Activated CD4-positive, alpha-beta T cell treated with anti-CD3 and anti-CD28 coated beads, Interleukin-2, amount 50 U/mL, for 16 hours (primary cell): ENCODE measurements at regions not wholly inside any gene's neighbourhood (a gene's known extent, or its start where the extent isn't known, plus 50 kb on each side); places are given as distances from the start of the nearest gene placed in this dataset.

Experiments
- DNase-seq: peaks from one replicate; pipeline ENCODE4 v3.0.0-alpha.2; 2020

DNA sequence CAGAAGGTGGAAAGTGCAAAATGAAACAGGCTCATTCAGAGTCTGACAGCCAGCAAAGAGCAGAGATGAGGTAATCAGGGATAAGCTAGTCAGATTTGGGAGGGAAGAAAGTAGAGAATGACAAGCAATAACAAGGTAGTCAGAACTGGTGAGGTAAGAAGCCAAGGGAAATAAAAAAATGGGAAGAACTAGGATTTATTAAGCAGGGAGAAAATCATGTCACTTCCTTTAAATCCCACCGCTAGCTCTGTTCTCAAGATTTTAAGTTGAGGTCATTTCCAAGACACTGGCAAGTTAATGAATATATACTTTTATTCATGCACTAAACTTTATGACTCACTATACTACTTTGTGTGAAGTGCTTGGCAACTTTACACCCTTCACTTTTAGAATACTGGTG is 1106.8 kb downstream of the IGSF11 start:
- no peak for DNase-seq

DNA sequence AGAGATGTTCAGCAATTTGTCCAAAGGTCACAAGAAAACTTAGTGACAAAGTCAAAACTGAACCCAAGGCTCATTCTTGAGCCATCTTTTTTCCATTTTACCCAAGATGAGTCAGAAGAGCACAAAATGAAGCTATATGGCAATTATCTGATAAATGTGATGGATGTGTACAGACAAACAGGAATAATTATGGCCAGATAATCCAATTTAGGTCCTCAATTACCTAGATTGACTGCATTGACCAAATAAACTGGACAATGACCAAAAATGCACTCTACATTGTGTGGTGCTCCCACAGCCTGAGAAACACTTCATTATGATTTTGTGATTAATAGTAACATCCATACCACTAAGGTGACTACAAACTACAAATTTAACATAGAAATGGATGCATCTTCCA is 1105.8 kb downstream of the IGSF11 start:
- no peak for DNase-seq

DNA sequence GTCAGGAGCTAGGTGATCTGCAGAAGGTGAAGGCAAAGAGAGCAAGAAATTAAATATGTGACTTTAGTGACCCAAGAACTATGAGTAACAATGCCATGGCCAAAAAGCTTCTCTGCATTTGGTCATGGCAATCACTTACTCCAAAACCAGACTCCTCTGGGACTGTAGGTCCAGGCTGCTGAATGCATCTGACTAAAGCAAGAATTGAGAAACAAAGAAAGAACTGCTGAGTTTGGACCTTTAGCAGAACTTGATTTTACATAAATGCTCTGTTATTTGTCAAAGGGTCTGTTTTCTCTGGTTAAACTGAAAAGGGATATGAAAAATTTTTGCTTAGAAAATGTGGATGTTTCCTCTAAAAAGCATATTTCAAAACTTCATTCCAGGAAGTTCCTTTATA is 1102.2 kb downstream of the IGSF11 start:
- DNase-seq, result no peak

GRCh38 chr3:117936159-117936558 is 1098.5 kb downstream of the IGSF11 start:
- DNase-seq, result no peak

GRCh38 chr3:117938974-117939373 is 1095.7 kb downstream of the IGSF11 start:
- no peak for DNase-seq

DNA sequence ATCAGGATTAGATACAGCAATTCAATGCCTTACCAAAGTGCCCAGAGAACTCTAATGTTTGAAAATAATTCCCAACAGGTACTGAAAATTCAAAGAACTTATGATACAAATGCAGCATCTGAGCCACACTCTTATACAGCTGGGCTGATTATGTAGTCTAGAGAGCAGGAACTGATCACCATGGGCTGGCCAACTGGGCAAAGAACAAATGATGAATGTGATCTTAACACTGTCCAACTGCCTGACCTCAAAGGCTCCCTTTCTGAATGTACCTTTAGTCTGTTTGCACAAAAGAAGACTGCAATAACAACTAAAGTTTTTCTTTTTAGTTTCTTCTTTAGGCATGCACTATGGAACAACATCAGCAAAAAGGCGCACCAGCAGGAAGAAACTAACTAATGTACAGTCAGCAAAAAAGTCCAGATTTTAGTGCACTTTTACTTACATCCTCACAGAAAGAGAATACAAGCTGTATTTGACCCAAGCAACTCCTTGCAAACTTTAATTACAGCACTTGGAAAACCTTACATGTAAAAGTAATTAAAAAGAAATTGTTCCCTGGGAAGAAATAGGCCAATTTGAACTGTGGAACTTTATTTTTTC is 1095.1 kb downstream of the IGSF11 start:
- DNase-seq, result no peak

- no peak for DNase-seq
These were observed 1093.6 kb downstream of the IGSF11 start for GRCh38 chr3:117941015-117941414.

DNA sequence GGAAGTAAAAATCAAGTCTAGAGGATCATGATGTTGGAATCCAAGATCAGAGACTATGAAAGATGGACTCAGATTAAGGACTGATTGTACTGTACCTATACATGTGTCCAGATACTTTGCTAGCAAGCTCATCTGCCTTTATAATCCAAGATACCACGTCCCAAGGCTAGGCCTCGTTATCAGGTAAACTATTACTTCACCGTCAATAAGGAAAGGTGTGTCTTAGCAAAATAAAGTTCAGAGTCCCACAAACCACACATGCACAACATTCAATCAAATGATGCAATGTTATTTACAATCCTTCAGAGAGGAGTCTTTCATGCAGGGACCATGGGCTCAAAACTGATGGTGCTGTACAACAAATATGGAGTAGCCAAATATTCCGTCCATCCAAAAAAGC is 1092.9 kb downstream of the IGSF11 start:
- no peak for DNase-seq

- no peak for DNase-seq
These were observed 1080.5 kb downstream of the IGSF11 start for GRCh38 chr3:117954131-117954530.

GRCh38 chr3:117955196-117955595 is 1079.5 kb downstream of the IGSF11 start:
- DNase-seq, result no peak

GRCh38 chr3:117958027-117958426 is 1076.6 kb downstream of the IGSF11 start:
- DNase-seq, result no peak

- DNase-seq, result no peak
These were observed 1071.9 kb downstream of the IGSF11 start for GRCh38 chr3:117962750-117963149.

- no peak for DNase-seq
These were observed 1070.8 kb downstream of the IGSF11 start for GRCh38 chr3:117963858-117964257.

DNA sequence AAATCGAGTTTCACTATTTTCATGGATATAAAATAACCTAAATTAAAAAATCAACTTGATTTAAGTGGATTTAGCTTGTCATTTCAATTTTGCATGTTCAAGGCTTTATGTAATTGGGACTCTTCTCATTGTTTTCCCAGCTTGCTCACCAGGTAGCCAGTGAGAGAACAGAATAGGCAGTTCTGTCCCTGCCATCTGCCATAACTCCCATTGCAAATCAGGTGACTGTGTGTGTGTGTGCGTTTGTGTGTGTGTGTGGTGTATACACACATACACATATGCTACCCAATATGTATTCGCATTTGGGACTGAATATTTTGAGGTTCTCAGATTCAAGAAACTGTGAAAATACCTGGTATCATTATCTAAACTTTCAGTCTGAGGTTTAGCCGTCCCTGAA is 1069.8 kb downstream of the IGSF11 start:
- DNase-seq, result no peak

- DNase-seq, result no peak
These were observed 1057.0 kb downstream of the IGSF11 start for GRCh38 chr3:117977504-117978228.

DNA sequence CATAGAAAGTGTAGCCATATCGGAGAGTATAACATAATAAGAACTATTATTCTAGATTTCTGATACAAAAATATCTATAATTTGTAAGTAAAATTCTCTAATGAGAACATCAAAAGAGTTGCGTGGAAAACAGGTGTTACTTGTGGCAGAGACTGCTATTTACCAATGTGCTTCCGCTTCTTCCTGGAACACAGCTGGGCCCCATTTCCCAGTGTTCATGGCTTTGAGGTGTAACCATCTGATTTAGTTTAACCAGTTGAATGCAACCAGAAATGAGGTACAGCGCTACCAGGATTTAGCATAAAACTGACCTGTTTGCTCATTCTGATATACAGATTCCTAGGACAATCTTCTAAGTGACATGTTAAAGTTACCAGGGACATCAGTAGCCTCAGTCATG is 1055.2 kb downstream of the IGSF11 start:
- DNase-seq, result no peak

DNA sequence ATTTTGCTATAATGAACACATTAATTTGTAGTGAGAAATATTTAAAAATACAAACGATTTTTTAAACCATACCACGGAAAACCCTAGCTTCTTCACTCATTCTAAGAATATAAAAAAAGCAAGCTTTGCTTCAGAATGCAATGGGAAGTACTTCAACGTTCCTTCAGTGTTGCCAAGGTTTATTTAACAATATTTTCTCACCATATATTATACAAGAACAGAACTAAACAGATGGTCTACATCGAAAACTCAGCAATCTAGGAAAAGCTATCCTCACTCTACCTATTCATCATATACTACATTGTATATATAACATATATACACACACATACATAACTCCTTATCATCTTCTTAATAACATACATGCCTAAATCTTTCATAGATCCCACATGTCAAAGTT is 1047.4 kb downstream of the IGSF11 start:
- DNase-seq, result no peak

DNA sequence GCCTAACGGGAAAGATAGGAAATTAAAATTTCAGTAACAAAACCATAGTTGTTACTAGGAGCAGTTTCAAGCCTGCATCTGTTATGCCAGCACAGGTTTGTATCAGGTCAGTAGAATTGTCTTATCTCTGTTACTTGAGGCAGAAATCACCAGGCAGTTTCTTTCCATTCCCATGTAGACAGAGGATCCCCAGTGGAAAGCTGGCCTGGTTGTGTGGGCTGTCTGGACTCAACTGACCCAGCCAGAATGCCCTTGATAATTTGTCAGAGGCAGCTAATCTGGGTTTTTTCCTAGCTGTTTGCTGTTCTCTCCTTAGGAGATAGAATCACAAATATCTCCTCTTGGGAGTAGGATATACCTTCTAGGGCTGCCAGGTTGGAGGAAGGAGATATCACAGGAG is 1044.7 kb downstream of the IGSF11 start:
- no peak for DNase-seq

DNA sequence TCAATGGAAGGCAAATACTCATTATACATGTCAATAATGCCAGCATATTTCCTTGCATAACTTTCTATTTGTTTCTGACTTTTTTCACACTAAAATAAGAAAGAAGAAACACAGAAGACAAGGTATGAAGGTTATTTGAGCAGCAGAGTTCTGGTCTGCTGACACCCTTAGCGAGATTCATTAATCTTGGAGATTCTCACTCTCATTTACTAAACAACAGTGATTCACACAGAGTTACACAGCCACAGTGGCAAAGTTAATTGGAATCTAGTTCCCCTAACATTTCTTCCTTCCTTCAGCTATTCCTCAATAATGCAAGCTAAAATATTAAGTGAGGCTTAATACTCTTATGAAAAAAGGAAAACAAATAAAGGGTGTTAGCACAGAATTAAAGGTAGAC is 1044.0 kb downstream of the IGSF11 start:
- DNase-seq, result no peak

GRCh38 chr3:117995842-117996437 is 1038.7 kb downstream of the IGSF11 start:
- no peak for DNase-seq

- peak; percentile 62 for DNase-seq
These were observed 1037.2 kb downstream of the IGSF11 start for GRCh38 chr3:117997201-117998049.

DNA sequence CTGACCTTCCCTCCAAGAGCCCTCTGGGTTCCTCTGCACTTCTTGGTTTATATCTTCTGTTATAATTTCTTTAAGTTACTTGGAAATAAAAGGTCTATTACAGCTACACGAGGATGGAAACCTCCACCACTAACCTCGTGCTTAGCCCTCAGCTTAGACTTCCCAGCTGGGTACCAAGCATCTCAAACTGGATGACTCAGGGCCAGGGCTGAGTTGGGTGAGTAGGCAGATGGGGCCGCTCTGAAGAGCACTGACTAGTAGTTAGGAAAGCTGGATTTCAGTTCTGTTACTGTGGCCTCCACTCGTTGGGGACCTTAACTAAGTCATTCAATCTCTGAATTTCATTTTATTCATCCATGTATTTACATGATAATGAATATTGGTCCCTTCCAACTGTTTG is 1036.6 kb downstream of the IGSF11 start:
- DNase-seq, result no peak

- DNase-seq, result no peak
These were observed 1034.4 kb downstream of the IGSF11 start for GRCh38 chr3:118000219-118000618.

- DNase-seq, result no peak
These were observed 1033.3 kb downstream of the IGSF11 start for GRCh38 chr3:118001380-118001779.
